Vagina (tissue), 2 donors: ENCODE measurements at regions not wholly inside any gene's neighbourhood (a gene's known extent, or its start where the extent isn't known, plus 50 kb on each side); places are given as distances from the start of the nearest gene placed in this dataset.

Experiments used
- DNase-seq, 2 donors: peaks; one replicate each; pipeline ENCODE4 v3.0.0-alpha.2; 2017; ENCODE audit errors: extremely low spot score in 2 of 2
- H3K27ac ChIP-seq: fragments of 200-600 bp; sonication (generic); one replicate; pipeline ENCODE4 v1.5.1; 2019
- H3K27me3 ChIP-seq: fragments of 200-600 bp; sonication (generic); one replicate; pipeline ENCODE4 v1.5.1; 2019
- H3K36me3 ChIP-seq, 2 donors: fragments of 200-600 bp; sonication (generic); one replicate each; pipeline ENCODE4 v1.5.1; 2017 to 2019
- H3K4me1 ChIP-seq: fragments of 200-600 bp; sonication (generic); one replicate; pipeline ENCODE4 v1.5.1; 2019
- H3K4me3 ChIP-seq, 2 donors: fragments of 200-600 bp; sonication (generic); 1 replicate in 1 of 2; 2 replicates in 1 of 2; pipeline ENCODE4 v1.5.1; 2016 to 2019
- H3K9me3 ChIP-seq: fragments of 200-600 bp; sonication (generic); one replicate; pipeline ENCODE4 v1.5.1; 2019
- CTCF ChIP-seq, 3 experiments: fragments of 450-650 bp in 2 of 3; fragments of 200-600 bp in 1 of 3; sonication (generic) in 1 of 3; IDR thresholded peaks; one replicate each; pipeline ENCODE4 v1.5.1; 2017 to 2019; ENCODE audit warnings: antibody characterized with exemption in 3 of 3, mild to moderate bottlenecking in 2 of 3, moderate library complexity in 2 of 3
- POLR2A ChIP-seq, 2 donors: fragments of 450-650 bp; IDR thresholded peaks; one replicate each; pipeline ENCODE4 v1.6.1; 2017; ENCODE audit warnings: antibody characterized with exemption in 2 of 2, mild to moderate bottlenecking in 2 of 2, moderate library complexity in 2 of 2
- POLR2AphosphoS5 ChIP-seq, 2 donors: sonication (generic); formaldehyde crosslinking; IDR thresholded peaks; one replicate each; pipeline ENCODE4 v1.9.0; 2017; ENCODE audit warnings: antibody characterized with exemption in 2 of 2, mild to moderate bottlenecking in 2 of 2, low read depth in 1 of 2; ENCODE audit not compliant: insufficient read depth in 1 of 2
- intact Hi-C: fragments of 100-400 bp; cut with DNase I; formaldehyde crosslinking; loops from one replicate; pipeline ENCODE4 v1.15.1; 2023

DNA sequence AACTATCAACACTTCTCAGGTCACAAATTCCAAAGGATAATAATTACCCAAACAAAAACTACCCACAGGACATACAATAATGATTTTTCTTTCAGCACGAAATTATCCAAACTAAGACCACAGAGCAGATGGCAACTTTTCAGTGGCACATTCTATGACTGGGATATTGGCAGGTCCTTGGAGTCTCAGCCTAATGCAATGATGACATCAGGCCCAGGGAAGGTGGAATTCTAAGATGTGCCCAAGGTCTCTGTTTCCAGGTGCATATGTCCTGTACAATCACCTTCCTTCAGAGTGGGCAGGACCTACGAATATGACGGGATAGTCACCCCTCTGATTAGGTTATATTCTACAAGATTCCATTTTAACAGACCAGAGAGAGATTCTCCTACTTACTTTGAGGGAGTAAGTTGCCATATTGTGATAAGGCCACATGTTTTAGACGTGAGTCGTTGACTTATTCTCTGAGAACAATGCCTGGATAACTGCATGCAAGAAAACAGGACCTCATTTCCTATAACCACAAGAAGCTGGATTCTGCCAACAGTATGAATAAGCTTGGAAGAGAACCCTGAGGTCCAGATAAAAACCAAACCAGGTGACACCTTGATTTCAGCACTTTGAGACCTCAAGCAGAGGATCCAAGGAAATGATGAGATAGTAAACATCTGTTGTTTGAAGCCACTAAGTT, 69.9 kb downstream of the ZC3H11B start:
- TF ChIP-seq POLR2A (IDR thresholded peaks at IDR 0.05) (no peak), POLR2AphosphoS5 (IDR thresholded peaks at IDR 0.05; ENCODE audit: insufficient read depth in 1 of 2, low read depth in 1 of 2) (no peak), CTCF (IDR thresholded peaks at IDR 0.05) (no peak)
- Histone ChIP-seq H3K9me3 (no peaks in the 10 kb centered on the region), H3K36me3 (no peaks in the 10 kb centered on the region), H3K4me1 (no peaks in the 10 kb centered on the region), H3K4me3 (no peak overlapping the region), H3K27me3 (no peaks in the 10 kb centered on the region), H3K27ac (no peak overlapping the region)
- DNase-seq = no peak
- intact Hi-C loops = no loop called here

DNA sequence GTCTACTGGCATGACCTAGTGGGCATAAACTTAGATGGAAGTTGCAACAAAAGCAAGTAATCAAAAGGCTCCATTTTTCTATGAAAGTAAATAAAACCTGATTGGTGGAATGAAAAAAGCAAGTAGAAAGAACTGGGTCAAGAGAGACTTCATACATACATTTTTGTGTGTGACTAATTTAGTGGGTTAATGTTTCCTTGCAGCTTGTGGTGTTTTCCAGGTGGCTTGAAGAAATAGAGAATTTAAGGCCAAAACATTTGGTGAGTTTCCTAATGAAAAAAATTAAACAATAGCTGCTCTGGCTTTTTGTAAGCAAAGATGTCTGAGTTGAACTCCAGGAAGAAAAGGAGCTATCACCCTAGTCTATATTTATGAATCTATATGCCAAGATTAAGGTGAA, 71.0 kb downstream of the ZC3H11B start:
- H3K4me1 ChIP-seq = no peaks in the 10 kb centered on the region
- no peak overlapping the region for H3K4me3 ChIP-seq
- H3K36me3 ChIP-seq = no peaks in the 10 kb centered on the region
- intact Hi-C loops = no loop called here
- no peaks in the 10 kb centered on the region for H3K9me3 ChIP-seq
- TF ChIP-seq CTCF (IDR thresholded peaks at IDR 0.05) (no peak), POLR2A (IDR thresholded peaks at IDR 0.05) (no peak), POLR2AphosphoS5 (IDR thresholded peaks at IDR 0.05; ENCODE audit: insufficient read depth in 1 of 2, low read depth in 1 of 2) (no peak)
- H3K27me3 ChIP-seq = no peaks in the 10 kb centered on the region
- H3K27ac ChIP-seq = no peak overlapping the region
- DNase-seq = no peak

DNA sequence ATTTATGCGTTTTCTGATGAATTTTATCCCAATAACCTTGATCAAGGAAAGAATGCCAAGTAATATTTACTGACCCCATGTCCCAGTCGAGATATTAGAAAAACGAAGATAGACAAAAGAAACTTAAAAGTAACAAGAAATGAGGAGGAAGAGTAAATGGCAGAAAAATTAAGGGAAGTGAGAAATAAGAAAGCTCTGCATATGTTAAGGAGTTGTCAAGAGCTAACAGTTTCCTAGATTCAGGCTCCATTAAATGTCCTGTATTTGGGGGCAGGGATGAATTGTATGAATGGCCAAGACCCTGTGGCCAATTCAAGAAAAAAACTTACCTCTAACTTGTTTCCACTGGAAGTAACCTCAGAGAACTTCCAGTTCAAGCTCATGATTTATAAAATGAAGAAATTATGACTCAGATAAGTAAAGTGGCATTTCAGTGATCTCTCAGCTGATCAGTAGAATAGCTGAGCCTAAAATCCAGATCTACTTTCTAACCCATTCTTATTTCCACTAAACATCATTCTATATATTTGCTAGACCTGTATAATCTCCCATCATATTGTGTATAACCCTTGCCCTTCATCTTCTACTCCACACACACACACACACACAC, 73.2 kb downstream of the ZC3H11B start:
- intact Hi-C loops = no loop called here
- H3K4me1 ChIP-seq = no peaks in the 10 kb centered on the region

GRCh38 chr1:219538886-219539285, 74.0 kb downstream of the ZC3H11B start:
- no peak for TF ChIP-seq POLR2AphosphoS5 (IDR thresholded peaks at IDR 0.05; ENCODE audit: insufficient read depth in 1 of 2, low read depth in 1 of 2)
- no peak for TF ChIP-seq CTCF (IDR thresholded peaks at IDR 0.05)
- no peak for TF ChIP-seq POLR2A (IDR thresholded peaks at IDR 0.05)
- intact Hi-C loops = no loop called here
- Histone ChIP-seq H3K9me3 (no peaks in the 10 kb centered on the region), H3K4me1 (no peaks in the 10 kb centered on the region), H3K36me3 (no peaks in the 10 kb centered on the region), H3K27me3 (no peaks in the 10 kb centered on the region), H3K27ac (no peak overlapping the region), H3K4me3 (no peak overlapping the region)
- no peak for DNase-seq

More for the DNA sequence above, 73.2 kb downstream of the ZC3H11B start:
- DNase-seq = no peak
- H3K36me3 ChIP-seq = no peaks in the 10 kb centered on the region
- no peak overlapping the region for H3K4me3 ChIP-seq
- TF ChIP-seq CTCF (IDR thresholded peaks at IDR 0.05) (no peak), POLR2A (IDR thresholded peaks at IDR 0.05) (no peak), POLR2AphosphoS5 (IDR thresholded peaks at IDR 0.05; ENCODE audit: insufficient read depth in 1 of 2, low read depth in 1 of 2) (no peak)
- no peaks in the 10 kb centered on the region for H3K27me3 ChIP-seq
- no peaks in the 10 kb centered on the region for H3K9me3 ChIP-seq
- no peak overlapping the region for H3K27ac ChIP-seq

DNA sequence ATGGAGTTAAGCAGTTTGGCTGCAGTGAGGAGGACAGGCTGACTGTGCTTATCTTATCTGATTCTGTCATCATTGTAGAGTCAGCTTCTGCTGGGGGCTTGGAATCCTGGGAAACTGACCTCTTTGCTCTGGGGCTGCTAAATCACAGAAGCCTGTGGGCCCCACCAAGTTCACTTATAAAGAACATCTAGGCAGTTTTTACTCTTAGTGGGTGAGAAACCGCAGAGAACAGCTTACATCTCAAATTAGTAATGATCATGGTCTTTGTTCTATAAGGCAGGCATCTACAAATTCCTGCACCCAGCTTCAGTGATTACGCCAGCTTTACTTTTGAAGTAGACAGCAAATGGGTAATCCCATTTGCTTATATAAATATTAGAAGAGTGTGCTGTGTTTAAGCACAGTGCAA, 75.7 kb downstream of the ZC3H11B start:
- intact Hi-C loops = no loop called here
- Histone ChIP-seq H3K27ac (no peak overlapping the region), H3K9me3 (no peaks in the 10 kb centered on the region), H3K4me1 (no peaks in the 10 kb centered on the region), H3K4me3 (no peak overlapping the region), H3K27me3 (no peaks in the 10 kb centered on the region), H3K36me3 (no peaks in the 10 kb centered on the region)
- TF ChIP-seq POLR2AphosphoS5 (IDR thresholded peaks at IDR 0.05; ENCODE audit: insufficient read depth in 1 of 2, low read depth in 1 of 2) = no peak
- TF ChIP-seq POLR2A (IDR thresholded peaks at IDR 0.05) = no peak
- TF ChIP-seq CTCF (IDR thresholded peaks at IDR 0.05) = no peak
- no peak for DNase-seq
